ENCODE measurements at regions not wholly inside any gene's neighbourhood (a gene's known extent, or its start where the extent isn't known, plus 50 kb on each side); places are given as distances from the start of the nearest gene placed in this dataset.

GRCh38 chr11:122267602-122268001 is 151.6 kb upstream of the BLID start:
- Histone ChIP-seq H3K9me3 (no peaks in the 10 kb centered on the region), H3K4me2 (no peak overlapping the region), H3K4me3 (no peak overlapping the region), H3K4me1 (peaks cover 7% of the 10 kb centered on the region; the same call in 1 of the 3 replicates), H3K27ac (no peak overlapping the region)
- FAIRE-seq (no peak), ATAC-seq (no peak), DNase-seq (ENCODE audit: low read depth in 1 of 2, low spot score in 1 of 2) (no peak)
- ChIA-PET POLR2A (no interaction called here), CTCF (no interaction called here)
- WGBS (ENCODE audit: missing lambda C conversion rate): 83% methylated on average over 2 of the region's 2 CpGs
- peak; percentile 43 for TF ChIP-seq MAFK (IDR thresholded peaks at IDR 0.05; ENCODE audit: partially characterized antibody)
- TF ChIP-seq CHD2 (IDR thresholded peaks at IDR 0.05; ENCODE audit: low read length, partially characterized antibody): no peak

- TF ChIP-seq MAZ (IDR thresholded peaks at IDR 0.05; ENCODE audit: borderline replicate concordance, low read depth, low read length): no peak
- ChIA-PET CTCF (no interaction called here), POLR2A (no interaction called here)
- Histone ChIP-seq H3K27ac (no peak overlapping the region), H3K4me1 (peaks cover 7% of the 10 kb centered on the region; the same call in 1 of the 3 replicates), H3K4me2 (no peak overlapping the region), H3K4me3 (no peak overlapping the region), H3K9me3 (no peaks in the 10 kb centered on the region)
- DNase-seq (ENCODE audit: low read depth in 1 of 2, low spot score in 1 of 2) (no peak), FAIRE-seq (no peak), ATAC-seq (no peak)
- 27% methylated on average over 2 of the region's 2 CpGs for WGBS (ENCODE audit: missing lambda C conversion rate)
These were observed 150.0 kb upstream of the BLID start for GRCh38 chr11:122265981-122266380.

- Histone ChIP-seq H3K27ac (no peak overlapping the region), H3K4me1 (peaks cover 7% of the 10 kb centered on the region; the same call in 1 of the 3 replicates), H3K9me3 (no peaks in the 10 kb centered on the region), H3K4me3 (no peak overlapping the region), H3K4me2 (no peak overlapping the region)
- no peak for TF ChIP-seq HOXB5 (CRISPR knock-in tag; IDR thresholded peaks at IDR 0.05)
- TF ChIP-seq FOXS1 (CRISPR knock-in tag; IDR thresholded peaks at IDR 0.05): no peak
- TF ChIP-seq CBX8 (IDR thresholded peaks at IDR 0.05): no peak
- TF ChIP-seq ZNF302 (CRISPR knock-in tag; IDR thresholded peaks at IDR 0.05): no peak
- no peak for TF ChIP-seq HMGXB4 (CRISPR knock-in tag; IDR thresholded peaks at IDR 0.05; ENCODE audit: borderline replicate concordance)
- no peak for TF ChIP-seq HES2 (IDR thresholded peaks at IDR 0.05)
- TF ChIP-seq POLR2AphosphoS2 (conservative IDR thresholded peaks at IDR 0.05; ENCODE audit: low read length): no peak
- TF ChIP-seq JUN (IDR thresholded peaks at IDR 0.05): no peak
- no peak for TF ChIP-seq RCOR1 (IDR thresholded peaks at IDR 0.05; ENCODE audit: low read depth, low read length)
- TF ChIP-seq RFX5 (IDR thresholded peaks at IDR 0.05): no peak
- TF ChIP-seq CEBPB (IDR thresholded peaks at IDR 0.05): no peak
- TF ChIP-seq MAZ (IDR thresholded peaks at IDR 0.05; ENCODE audit: borderline replicate concordance, low read depth, low read length): no peak
- no peak for TF ChIP-seq BCL3 (IDR thresholded peaks at IDR 0.05)
- TF ChIP-seq HOXB13 (CRISPR knock-in tag; IDR thresholded peaks at IDR 0.05; ENCODE audit: low read depth): no peak
- no peak for TF ChIP-seq MYC (IDR thresholded peaks at IDR 0.05; ENCODE audit: borderline replicate concordance, low read length)
- TF ChIP-seq GATA3 (IDR thresholded peaks at IDR 0.05; ENCODE audit: borderline replicate concordance): no peak
- ATAC-seq (no peak), DNase-seq (ENCODE audit: low read depth in 1 of 2, low spot score in 1 of 2) (no peak), FAIRE-seq (no peak)
- 24% methylated on average over 4 of the region's 4 CpGs for WGBS (ENCODE audit: missing lambda C conversion rate)
- ChIA-PET CTCF (interaction anchor here (1.5 kb wide), 1 partner anchor 49 kb away, joined by 3 read pairs; no protein-coding TSS in a partner anchor), POLR2A (no interaction called here)
These were observed 148.1 kb upstream of the BLID start for GRCh38 chr11:122264121-122264520.

- no peaks in the 10 kb centered on the region for H3K9me3 ChIP-seq
- DNase-seq (ENCODE audit: low read depth in 1 of 2, low spot score in 1 of 2) (peak in 1 of 2 experiments; percentile 11), ATAC-seq (no peak), FAIRE-seq (no peak)
- H3K4me2 ChIP-seq: no peak overlapping the region
- ChIA-PET CTCF (no interaction called here), POLR2A (no interaction called here)
- H3K4me3 ChIP-seq: no peak overlapping the region
- 64% methylated on average over 4 of the region's 4 CpGs for WGBS (ENCODE audit: missing lambda C conversion rate)
- no peaks in the 10 kb centered on the region for H3K4me1 ChIP-seq
- H3K27ac ChIP-seq: no peak overlapping the region
- TF ChIP-seq RAD21 (conservative IDR thresholded peaks at IDR 0.05 in 1 of 2, IDR thresholded peaks at IDR 0.05 in 1 of 2) (no peak), GATA3 (IDR thresholded peaks at IDR 0.05; ENCODE audit: borderline replicate concordance) (no peak), KDM5A (IDR thresholded peaks at IDR 0.05) (no peak), MAZ (IDR thresholded peaks at IDR 0.05; ENCODE audit: borderline replicate concordance, low read depth, low read length) (no peak), ZSCAN20 (CRISPR knock-in tag; IDR thresholded peaks at IDR 0.05) (no peak), TP53 (CRISPR knock-in tag; IDR thresholded peaks at IDR 0.05) (no peak), TFCP2L1 (CRISPR knock-in tag; IDR thresholded peaks at IDR 0.05) (no peak), ZNF302 (CRISPR knock-in tag; IDR thresholded peaks at IDR 0.05) (no peak), HOXB5 (CRISPR knock-in tag; IDR thresholded peaks at IDR 0.05) (no peak), RARB (CRISPR knock-in tag; IDR thresholded peaks at IDR 0.05) (no peak), PHF8 (IDR thresholded peaks at IDR 0.05; ENCODE audit: borderline replicate concordance, low read depth) (no peak), E2F6 (IDR thresholded peaks at IDR 0.05; ENCODE audit: borderline replicate concordance, low read depth) (no peak), ESRRA (IDR thresholded peaks at IDR 0.05; ENCODE audit: borderline replicate concordance, low read length) (no peak)
These were observed 145.5 kb upstream of the BLID start for GRCh38 chr11:122261546-122261945.

Data from A549 (cell line).